Colonic mucosa (tissue), 4 donors: ENCODE measurements at regions not wholly inside any gene's neighbourhood (a gene's known extent, or its start where the extent isn't known, plus 50 kb on each side); places are given as distances from the start of the nearest gene placed in this dataset.

Experiments
- DNase-seq: peaks from one replicate; pipeline ENCODE4 v3.0.0-alpha.2; 2020
- H3K27ac ChIP-seq: fragments of 200-600 bp; one replicate; pipeline ENCODE4 v1.8.0; 2021
- H3K27me3 ChIP-seq: fragments of 200-600 bp; one replicate; pipeline ENCODE4 v1.8.0; 2021
- H3K36me3 ChIP-seq: fragments of 200-600 bp; one replicate; pipeline ENCODE4 v1.8.0; 2021
- H3K4me1 ChIP-seq: fragments of 200-600 bp; one replicate; pipeline ENCODE4 v1.8.0; 2021; ENCODE audit warnings: mild to moderate bottlenecking
- H3K4me3 ChIP-seq: fragments of 200-600 bp; one replicate; pipeline ENCODE4 v1.8.0; 2021
- H3K9ac ChIP-seq, 2 donors: one replicate each; pipeline ENCODE4 v1.7.0; 2013; ENCODE audit warnings: control low read depth in 2 of 2, low read depth in 2 of 2, low read length in 2 of 2
- H3K9me3 ChIP-seq: fragments of 200-600 bp; one replicate; pipeline ENCODE4 v1.8.0; 2021
- intact Hi-C: fragments of 100-400 bp; cut with DNase I; formaldehyde crosslinking; loops from one replicate; pipeline ENCODE4 v1.14.1; 2022
- TF ChIP-seq, protein P1 (sequence below): fragments of 200-600 bp; IDR thresholded peaks from one replicate; pipeline ENCODE4 v1.8.0; 2022; ENCODE audit warnings: antibody characterized with exemption, mild to moderate bottlenecking
- donor health status: healthy.
- donor health status: DM: no; HTN: no; CAD: no.
- donor health status: DM: no; HTN: no; CAD: no.

GRCh38 chr11:70772950-70773349 lies 374.6 kb downstream of the CTTN start:
- no peak for DNase-seq
- Histone ChIP-seq H3K27me3 (no peaks in the 10 kb centered on the region), H3K4me3 (no peak overlapping the region), H3K36me3 (no peaks in the 10 kb centered on the region), H3K27ac (no peak overlapping the region), H3K9me3 (no peaks in the 10 kb centered on the region), H3K4me1 (no peaks in the 10 kb centered on the region), H3K9ac (no peak overlapping the region)
- TF ChIP-seq, protein P1, sequence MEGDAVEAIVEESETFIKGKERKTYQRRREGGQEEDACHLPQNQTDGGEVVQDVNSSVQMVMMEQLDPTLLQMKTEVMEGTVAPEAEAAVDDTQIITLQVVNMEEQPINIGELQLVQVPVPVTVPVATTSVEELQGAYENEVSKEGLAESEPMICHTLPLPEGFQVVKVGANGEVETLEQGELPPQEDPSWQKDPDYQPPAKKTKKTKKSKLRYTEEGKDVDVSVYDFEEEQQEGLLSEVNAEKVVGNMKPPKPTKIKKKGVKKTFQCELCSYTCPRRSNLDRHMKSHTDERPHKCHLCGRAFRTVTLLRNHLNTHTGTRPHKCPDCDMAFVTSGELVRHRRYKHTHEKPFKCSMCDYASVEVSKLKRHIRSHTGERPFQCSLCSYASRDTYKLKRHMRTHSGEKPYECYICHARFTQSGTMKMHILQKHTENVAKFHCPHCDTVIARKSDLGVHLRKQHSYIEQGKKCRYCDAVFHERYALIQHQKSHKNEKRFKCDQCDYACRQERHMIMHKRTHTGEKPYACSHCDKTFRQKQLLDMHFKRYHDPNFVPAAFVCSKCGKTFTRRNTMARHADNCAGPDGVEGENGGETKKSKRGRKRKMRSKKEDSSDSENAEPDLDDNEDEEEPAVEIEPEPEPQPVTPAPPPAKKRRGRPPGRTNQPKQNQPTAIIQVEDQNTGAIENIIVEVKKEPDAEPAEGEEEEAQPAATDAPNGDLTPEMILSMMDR = no peak
- intact Hi-C loops = no loop called here

DNA sequence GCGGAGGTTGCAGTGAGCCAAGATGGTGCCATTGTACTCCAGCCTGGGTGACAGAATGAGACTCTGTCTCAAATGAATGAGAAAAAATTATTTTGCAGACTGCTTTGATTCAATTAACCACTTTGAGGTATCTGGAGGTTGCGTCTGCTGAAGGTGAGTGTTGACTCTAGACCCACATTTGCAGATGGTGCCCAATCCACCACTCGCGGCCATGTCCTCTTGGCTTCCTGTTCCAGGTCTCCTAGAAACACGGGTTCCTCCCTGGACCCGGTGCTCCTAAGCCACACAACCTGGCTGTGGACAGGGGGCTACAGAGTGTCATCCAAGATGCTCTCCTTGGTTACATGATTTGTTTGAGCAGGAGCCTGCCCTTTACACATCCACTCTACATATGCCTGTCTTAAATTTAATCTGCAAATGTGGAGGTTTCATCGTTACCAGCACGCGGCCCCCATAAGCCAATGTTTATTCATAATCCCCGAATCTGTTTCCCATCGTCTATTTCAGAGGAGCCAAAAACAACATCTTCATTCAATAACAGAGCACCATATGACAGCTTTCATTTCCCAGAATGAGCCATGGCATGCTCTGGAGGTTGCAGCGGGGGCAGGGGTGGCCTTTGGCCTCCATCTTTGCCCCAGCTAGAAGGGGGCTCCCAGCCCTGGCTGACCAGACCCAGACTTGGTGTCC lies 377.2 kb downstream of the CTTN start:
- H3K27me3 ChIP-seq = no peaks in the 10 kb centered on the region
- no peak for DNase-seq
- TF ChIP-seq, protein P1 = no peak
- H3K9me3 ChIP-seq = no peaks in the 10 kb centered on the region
- H3K9ac ChIP-seq = no peak overlapping the region
- no peak overlapping the region for H3K27ac ChIP-seq
- intact Hi-C loops = no loop called here
- no peaks in the 10 kb centered on the region for H3K4me1 ChIP-seq
- no peak overlapping the region for H3K4me3 ChIP-seq
- no peaks in the 10 kb centered on the region for H3K36me3 ChIP-seq

DNA sequence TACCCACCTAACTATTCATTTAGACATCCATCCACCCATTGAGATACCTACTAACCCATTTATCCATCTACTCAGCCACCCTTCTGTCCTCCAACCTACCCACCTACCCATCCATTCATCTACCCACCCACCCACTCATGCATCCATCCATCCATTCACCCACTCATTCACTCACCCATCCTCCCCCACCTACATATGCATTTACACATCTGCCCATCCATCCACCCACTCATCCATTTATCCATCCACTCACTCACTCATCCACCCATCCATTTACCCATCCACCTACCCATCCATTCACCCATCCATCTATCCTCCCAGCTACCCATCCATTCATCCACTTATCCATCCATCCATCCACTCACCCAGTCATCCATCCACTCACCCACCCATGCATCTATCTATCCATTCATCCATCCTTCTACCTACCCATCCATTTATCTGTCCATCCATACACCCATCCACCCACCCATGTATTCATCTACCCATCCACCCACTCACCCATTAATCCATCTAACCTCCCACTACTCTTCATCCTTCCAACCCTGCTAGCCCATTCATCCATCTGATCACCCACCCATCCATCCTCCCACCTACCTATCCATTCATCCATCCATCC lies 378.7 kb downstream of the CTTN start:
- H3K27me3 ChIP-seq = no peaks in the 10 kb centered on the region
- H3K9ac ChIP-seq = no peak overlapping the region
- TF ChIP-seq, protein P1 = no peak
- H3K9me3 ChIP-seq = no peaks in the 10 kb centered on the region
- DNase-seq = no peak
- H3K4me1 ChIP-seq = no peaks in the 10 kb centered on the region
- no peaks in the 10 kb centered on the region for H3K36me3 ChIP-seq
- no peak overlapping the region for H3K27ac ChIP-seq
- intact Hi-C loops = no loop called here
- H3K4me3 ChIP-seq = no peak overlapping the region

GRCh38 chr11:70778883-70779282 lies 380.6 kb downstream of the CTTN start:
- no peaks in the 10 kb centered on the region for H3K9me3 ChIP-seq
- H3K27ac ChIP-seq = no peak overlapping the region
- H3K36me3 ChIP-seq = no peaks in the 10 kb centered on the region
- TF ChIP-seq, protein P1 = no peak
- DNase-seq = no peak
- intact Hi-C loops = no loop called here
- no peak overlapping the region for H3K9ac ChIP-seq
- no peak overlapping the region for H3K4me3 ChIP-seq
- no peaks in the 10 kb centered on the region for H3K4me1 ChIP-seq
- H3K27me3 ChIP-seq = no peaks in the 10 kb centered on the region

GRCh38 chr11:70779433-70780245 lies 381.3 kb downstream of the CTTN start:
- no peak overlapping the region for H3K9ac ChIP-seq
- no peak overlapping the region for H3K27ac ChIP-seq

More at GRCh38 chr11:70779433-70780245, 381.3 kb downstream of the CTTN start:
- no peaks in the 10 kb centered on the region for H3K9me3 ChIP-seq
- H3K4me1 ChIP-seq = no peaks in the 10 kb centered on the region
- TF ChIP-seq, protein P1 = no peak
- intact Hi-C loops = no loop called here
- no peak overlapping the region for H3K4me3 ChIP-seq
- no peaks in the 10 kb centered on the region for H3K27me3 ChIP-seq
- DNase-seq = no peak
- no peaks in the 10 kb centered on the region for H3K36me3 ChIP-seq
